H9 (cell line): ENCODE measurements at regions not wholly inside any gene's neighbourhood (a gene's known extent, or its start where the extent isn't known, plus 50 kb on each side); places are given as distances from the start of the nearest gene placed in this dataset.

ENCODE experiments used
- DNase-seq: peaks from one replicate; pipeline ENCODE4 v3.0.0-alpha.2; 2017
- H2AFZ ChIP-seq: one replicate; pipeline ENCODE4 v1.6.1; 2013; ENCODE audit warnings: mild to moderate bottlenecking, low read length, control low read depth, moderate library complexity
- H2AK5ac ChIP-seq: 2 replicates; pipeline ENCODE4 v1.6.1; 2013; ENCODE audit warnings: low read length, control low read depth, mixed read lengths; ENCODE audit not compliant: insufficient read length
- H2BK120ac ChIP-seq: one replicate; pipeline ENCODE4 v1.6.1; 2013; ENCODE audit warnings: low read depth, mild to moderate bottlenecking, low read length, control low read depth, inconsistent platforms; ENCODE audit not compliant: poor library complexity, severe bottlenecking
- H2BK12ac ChIP-seq: 2 replicates; pipeline ENCODE4 v1.6.1; 2013; ENCODE audit warnings: low read length, control low read depth, mixed read lengths, low read depth; ENCODE audit not compliant: insufficient read length
- H2BK15ac ChIP-seq: 2 replicates; pipeline ENCODE4 v1.6.1; 2013; ENCODE audit warnings: low read depth, low read length, control low read depth
- H2BK20ac ChIP-seq: one replicate; pipeline ENCODE4 v1.6.1; 2013; ENCODE audit warnings: low read depth, mild to moderate bottlenecking, low read length, control low read depth, inconsistent platforms; ENCODE audit not compliant: poor library complexity, severe bottlenecking
- H2BK5ac ChIP-seq: 2 replicates; pipeline ENCODE4 v1.6.1; 2013; ENCODE audit warnings: low read length, control low read depth, mixed read lengths; ENCODE audit not compliant: insufficient read length
- H3K14ac ChIP-seq: 2 replicates; pipeline ENCODE4 v1.6.1; 2013; ENCODE audit warnings: low read length, control low read depth; ENCODE audit not compliant: insufficient read depth
- H3K18ac ChIP-seq: 2 replicates; pipeline ENCODE4 v1.6.1; 2013; ENCODE audit warnings: low read depth, mild to moderate bottlenecking, mixed read lengths, low read length, control low read depth; ENCODE audit not compliant: insufficient read length
- H3K23ac ChIP-seq: 2 replicates; pipeline ENCODE4 v1.6.1; 2013; ENCODE audit warnings: low read length, control low read depth, mixed read lengths, low read depth; ENCODE audit not compliant: insufficient read length
- H3K23me2 ChIP-seq: 2 replicates; pipeline ENCODE4 v1.6.1; 2013; ENCODE audit warnings: low read depth, mild to moderate bottlenecking, mixed read lengths, low read length, control low read depth; ENCODE audit not compliant: insufficient read length, poor library complexity, severe bottlenecking
- H3K27ac ChIP-seq: 2 replicates; pipeline ENCODE4 v1.5.1; 2013; ENCODE audit warnings: low read length, control low read depth, mixed read lengths, low read depth; ENCODE audit not compliant: insufficient read length
- H3K27me3 ChIP-seq: 2 replicates; pipeline ENCODE4 v1.6.1; 2013; ENCODE audit warnings: low read length, control low read depth, inconsistent platforms; ENCODE audit not compliant: insufficient read depth
- H3K4ac ChIP-seq: 2 replicates; pipeline ENCODE4 v1.6.1; 2013; ENCODE audit warnings: low read depth, mild to moderate bottlenecking, control low read depth, inconsistent platforms, low read length, moderate library complexity
- H3K4me1 ChIP-seq: 2 replicates; pipeline ENCODE4 v1.6.1; 2013; ENCODE audit warnings: low read length, control low read depth, inconsistent platforms; ENCODE audit not compliant: insufficient read depth
- H3K4me2 ChIP-seq: 2 replicates; pipeline ENCODE4 v1.6.1; 2013; ENCODE audit warnings: low read length, control low read depth, mixed read lengths; ENCODE audit not compliant: insufficient read length, insufficient read depth
- H3K56ac ChIP-seq: 2 replicates; pipeline ENCODE4 v1.6.1; 2013; ENCODE audit warnings: low read depth, mild to moderate bottlenecking, mixed read lengths, low read length, control low read depth; ENCODE audit not compliant: insufficient read length
- H3K79me1 ChIP-seq: 2 replicates; pipeline ENCODE4 v1.6.1; 2013; ENCODE audit warnings: low read depth, mild to moderate bottlenecking, moderate library complexity, low read length, control low read depth, inconsistent platforms; ENCODE audit not compliant: insufficient read depth, poor library complexity, severe bottlenecking
- H3K79me2 ChIP-seq: 2 replicates; pipeline ENCODE4 v1.6.1; 2013; ENCODE audit warnings: low read length, control low read depth, inconsistent platforms; ENCODE audit not compliant: insufficient read depth
- H3K9ac ChIP-seq: 2 replicates; pipeline ENCODE4 v1.6.1; 2013; ENCODE audit warnings: low read length, control low read depth, mixed read lengths; ENCODE audit not compliant: insufficient read length; ENCODE audit errors: extremely low read depth
- H3K9me3 ChIP-seq: one replicate; pipeline ENCODE4 v1.6.1; 2013; ENCODE audit warnings: low read depth, low read length, inconsistent platforms; ENCODE audit not compliant: control insufficient read depth
- H3T11ph ChIP-seq: one replicate; pipeline ENCODE4 v1.6.1; 2013; ENCODE audit warnings: mild to moderate bottlenecking, low read length, control low read depth, inconsistent platforms
- H4K20me1 ChIP-seq: one replicate; pipeline ENCODE4 v1.6.1; 2013; ENCODE audit not compliant: control insufficient read depth, insufficient read length, insufficient read depth
- H4K5ac ChIP-seq: 2 replicates; pipeline ENCODE4 v1.6.1; 2013; ENCODE audit warnings: low read depth, mild to moderate bottlenecking, mixed read lengths, low read length, control low read depth; ENCODE audit not compliant: insufficient read length
- H4K8ac ChIP-seq: replicated peaks from 2 replicates; pipeline ENCODE4 v1.6.1; 2013; ENCODE audit warnings: low read length, control low read depth, mixed read lengths, low read depth; ENCODE audit not compliant: insufficient read length
- H4K91ac ChIP-seq: 2 replicates; pipeline ENCODE4 v1.6.1; 2013; ENCODE audit warnings: low read depth, mild to moderate bottlenecking, moderate library complexity, mixed read lengths, low read length, control low read depth; ENCODE audit not compliant: insufficient read length
- H3K27ac Mint-ChIP-seq, 3 experiments: 2 replicates in 2 of 3; 3 replicates in 1 of 3; pipeline ENCODE4 v1.8.0; 2020 to 2021; ENCODE audit warnings: mixed read lengths in 3 of 3, mild to moderate bottlenecking in 1 of 3, moderate library complexity in 1 of 3
- H3K27me3 Mint-ChIP-seq: 2 replicates; pipeline ENCODE4 v1.8.0; 2021; ENCODE audit warnings: low read depth, mild to moderate bottlenecking, moderate library complexity, mixed read lengths
- H3K36me3 Mint-ChIP-seq, 3 experiments: 2 replicates in 2 of 3; 3 replicates in 1 of 3; pipeline ENCODE4 v1.8.0; 2020 to 2021; ENCODE audit warnings: low read depth in 3 of 3, mixed read lengths in 3 of 3; ENCODE audit not compliant: insufficient read depth in 1 of 3
- H3K4me1 Mint-ChIP-seq, 2 experiments: 2 replicates each; pipeline ENCODE4 v1.8.0; 2020; ENCODE audit warnings: mixed read lengths in 2 of 2
- H3K4me3 Mint-ChIP-seq, 2 experiments: 2 replicates in 1 of 2; 3 replicates in 1 of 2; pipeline ENCODE4 v1.8.0; 2020 to 2021; ENCODE audit warnings: mild to moderate bottlenecking in 2 of 2, mixed read lengths in 2 of 2, moderate library complexity in 1 of 2
- H3K9me3 Mint-ChIP-seq, 2 experiments: 2 replicates in 1 of 2; 3 replicates in 1 of 2; pipeline ENCODE4 v1.8.0; 2020; ENCODE audit warnings: mild to moderate bottlenecking in 2 of 2, mixed read lengths in 2 of 2, moderate library complexity in 1 of 2
- WGBS: extraction: QIAGEN DNeasy Blood & Tissue Kit; methylation state at CpG from one replicate; pipeline ENCODE4 v1.1.7; 2013; ENCODE audit warnings: missing lambda C conversion rate, low lambda C conversion rate, mixed read lengths; ENCODE audit not compliant: insufficient read length; ENCODE audit errors: extremely low coverage; 5-methylcytosine and 5-hydroxymethylcytosine counted together
- TF ChIP-seq, protein P1 (sequence below): fragments of 200-600 bp; sonication (generic); conservative IDR thresholded peaks from 3 replicates; pipeline ENCODE4 v1.8.0; 2021; ENCODE audit warnings: antibody characterized with exemption, mild to moderate bottlenecking

DNA sequence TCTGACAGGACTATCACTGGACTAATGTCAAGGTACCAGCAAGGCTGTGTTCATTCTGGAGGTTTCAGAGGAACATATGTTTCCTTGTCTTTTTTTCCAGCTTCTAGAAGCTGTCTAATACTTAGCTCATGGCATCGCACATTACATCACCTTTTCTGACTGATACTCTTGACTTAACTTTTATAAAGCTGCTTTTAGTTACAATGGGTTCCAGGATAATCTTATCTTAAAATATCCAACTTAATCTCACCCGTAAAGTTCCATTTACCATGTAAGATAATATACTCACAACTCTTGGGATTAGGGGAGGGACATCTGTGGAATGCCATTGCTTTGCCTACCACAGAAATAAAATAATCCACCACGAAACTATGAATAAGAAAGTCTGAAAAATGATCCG is 394.2 kb downstream of the CDH19 start:
- H3K23ac ChIP-seq: no peak overlapping the region
- H3K36me3 Mint-ChIP-seq: no peaks in the 10 kb centered on the region
- TF ChIP-seq, protein P1, sequence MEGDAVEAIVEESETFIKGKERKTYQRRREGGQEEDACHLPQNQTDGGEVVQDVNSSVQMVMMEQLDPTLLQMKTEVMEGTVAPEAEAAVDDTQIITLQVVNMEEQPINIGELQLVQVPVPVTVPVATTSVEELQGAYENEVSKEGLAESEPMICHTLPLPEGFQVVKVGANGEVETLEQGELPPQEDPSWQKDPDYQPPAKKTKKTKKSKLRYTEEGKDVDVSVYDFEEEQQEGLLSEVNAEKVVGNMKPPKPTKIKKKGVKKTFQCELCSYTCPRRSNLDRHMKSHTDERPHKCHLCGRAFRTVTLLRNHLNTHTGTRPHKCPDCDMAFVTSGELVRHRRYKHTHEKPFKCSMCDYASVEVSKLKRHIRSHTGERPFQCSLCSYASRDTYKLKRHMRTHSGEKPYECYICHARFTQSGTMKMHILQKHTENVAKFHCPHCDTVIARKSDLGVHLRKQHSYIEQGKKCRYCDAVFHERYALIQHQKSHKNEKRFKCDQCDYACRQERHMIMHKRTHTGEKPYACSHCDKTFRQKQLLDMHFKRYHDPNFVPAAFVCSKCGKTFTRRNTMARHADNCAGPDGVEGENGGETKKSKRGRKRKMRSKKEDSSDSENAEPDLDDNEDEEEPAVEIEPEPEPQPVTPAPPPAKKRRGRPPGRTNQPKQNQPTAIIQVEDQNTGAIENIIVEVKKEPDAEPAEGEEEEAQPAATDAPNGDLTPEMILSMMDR: no peak
- no peaks in the 10 kb centered on the region for H3K9me3 ChIP-seq
- no peak overlapping the region for H2AK5ac ChIP-seq
- no peak overlapping the region for H3K9ac ChIP-seq
- H4K91ac ChIP-seq: no peak overlapping the region
- H3K27me3 ChIP-seq: no peaks in the 10 kb centered on the region
- H4K5ac ChIP-seq: no peak overlapping the region
- no peak overlapping the region for H3K4me3 Mint-ChIP-seq
- H3K56ac ChIP-seq: no peak overlapping the region
- no peaks in the 10 kb centered on the region for H4K20me1 ChIP-seq
- no peak overlapping the region for H2AFZ ChIP-seq
- H4K8ac ChIP-seq: no peak overlapping the region
- no peak overlapping the region for H2BK120ac ChIP-seq
- no peaks in the 10 kb centered on the region for H3K79me1 ChIP-seq
- H2BK20ac ChIP-seq: no peak overlapping the region
- H2BK12ac ChIP-seq: no peak overlapping the region
- no peaks in the 10 kb centered on the region for H3K9me3 Mint-ChIP-seq
- H3K4me1 Mint-ChIP-seq: no peaks in the 10 kb centered on the region
- no peak overlapping the region for H2BK5ac ChIP-seq
- H3K4ac ChIP-seq: no peak overlapping the region
- no peaks in the 10 kb centered on the region for H3K4me1 ChIP-seq
- H3K14ac ChIP-seq: no peak overlapping the region
- H3K18ac ChIP-seq: no peak overlapping the region
- no peaks in the 10 kb centered on the region for H3K23me2 ChIP-seq
- H3K79me2 ChIP-seq: no peaks in the 10 kb centered on the region
- H2BK15ac ChIP-seq: no peak overlapping the region
- H3K27me3 Mint-ChIP-seq: no peaks in the 10 kb centered on the region
- no peak overlapping the region for H3T11ph ChIP-seq
- no peak overlapping the region for H3K4me2 ChIP-seq
- H3K27ac Mint-ChIP-seq: no peak overlapping the region
- no peak for DNase-seq
- no CpG with 5 or more reads among the region's 4 CpGs for WGBS
- no peak overlapping the region for H3K27ac ChIP-seq
